ENCODE measurements at regions not wholly inside any gene's neighbourhood (a gene's known extent, or its start where the extent isn't known, plus 50 kb on each side); places are given as distances from the start of the nearest gene placed in this dataset.

- no peak for TF ChIP-seq REST (IDR thresholded peaks at IDR 0.05; ENCODE audit: unreplicated experiment)
- no peak for TF ChIP-seq EZH2 (IDR thresholded peaks at IDR 0.05; ENCODE audit: low read depth, unreplicated experiment)
- TF ChIP-seq ZNF114 (CRISPR knock-in tag; IDR thresholded peaks at IDR 0.05): no peak
- no peak for TF ChIP-seq POLR2AphosphoS5 (IDR thresholded peaks at IDR 0.05; ENCODE audit: low read depth)
- TF ChIP-seq NANOG (IDR thresholded peaks at IDR 0.05; ENCODE audit: borderline replicate concordance): no peak
- TF ChIP-seq, protein P1, sequence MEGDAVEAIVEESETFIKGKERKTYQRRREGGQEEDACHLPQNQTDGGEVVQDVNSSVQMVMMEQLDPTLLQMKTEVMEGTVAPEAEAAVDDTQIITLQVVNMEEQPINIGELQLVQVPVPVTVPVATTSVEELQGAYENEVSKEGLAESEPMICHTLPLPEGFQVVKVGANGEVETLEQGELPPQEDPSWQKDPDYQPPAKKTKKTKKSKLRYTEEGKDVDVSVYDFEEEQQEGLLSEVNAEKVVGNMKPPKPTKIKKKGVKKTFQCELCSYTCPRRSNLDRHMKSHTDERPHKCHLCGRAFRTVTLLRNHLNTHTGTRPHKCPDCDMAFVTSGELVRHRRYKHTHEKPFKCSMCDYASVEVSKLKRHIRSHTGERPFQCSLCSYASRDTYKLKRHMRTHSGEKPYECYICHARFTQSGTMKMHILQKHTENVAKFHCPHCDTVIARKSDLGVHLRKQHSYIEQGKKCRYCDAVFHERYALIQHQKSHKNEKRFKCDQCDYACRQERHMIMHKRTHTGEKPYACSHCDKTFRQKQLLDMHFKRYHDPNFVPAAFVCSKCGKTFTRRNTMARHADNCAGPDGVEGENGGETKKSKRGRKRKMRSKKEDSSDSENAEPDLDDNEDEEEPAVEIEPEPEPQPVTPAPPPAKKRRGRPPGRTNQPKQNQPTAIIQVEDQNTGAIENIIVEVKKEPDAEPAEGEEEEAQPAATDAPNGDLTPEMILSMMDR (conservative IDR thresholded peaks at IDR 0.05; ENCODE audit: low read depth in 2 of 2): no peak
- TF ChIP-seq CREB1 (CRISPR knock-in tag; IDR thresholded peaks at IDR 0.05; ENCODE audit: low read depth): no peak
- TF ChIP-seq JUNB (IDR thresholded peaks at IDR 0.05; ENCODE audit: unreplicated experiment): no peak
- TF ChIP-seq, protein P2, sequence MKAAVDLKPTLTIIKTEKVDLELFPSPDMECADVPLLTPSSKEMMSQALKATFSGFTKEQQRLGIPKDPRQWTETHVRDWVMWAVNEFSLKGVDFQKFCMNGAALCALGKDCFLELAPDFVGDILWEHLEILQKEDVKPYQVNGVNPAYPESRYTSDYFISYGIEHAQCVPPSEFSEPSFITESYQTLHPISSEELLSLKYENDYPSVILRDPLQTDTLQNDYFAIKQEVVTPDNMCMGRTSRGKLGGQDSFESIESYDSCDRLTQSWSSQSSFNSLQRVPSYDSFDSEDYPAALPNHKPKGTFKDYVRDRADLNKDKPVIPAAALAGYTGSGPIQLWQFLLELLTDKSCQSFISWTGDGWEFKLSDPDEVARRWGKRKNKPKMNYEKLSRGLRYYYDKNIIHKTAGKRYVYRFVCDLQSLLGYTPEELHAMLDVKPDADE (IDR thresholded peaks at IDR 0.05): no peak
- TF ChIP-seq EZH2phosphoT487 (IDR thresholded peaks at IDR 0.05; ENCODE audit: unreplicated experiment): no peak
- TF ChIP-seq ZNF331 (CRISPR knock-in tag; IDR thresholded peaks at IDR 0.05; ENCODE audit: low read depth): no peak
These were observed 145.5 kb upstream of the STMND1 start (continued) for GRCh38 chr6:16956361-16956760.

DNA sequence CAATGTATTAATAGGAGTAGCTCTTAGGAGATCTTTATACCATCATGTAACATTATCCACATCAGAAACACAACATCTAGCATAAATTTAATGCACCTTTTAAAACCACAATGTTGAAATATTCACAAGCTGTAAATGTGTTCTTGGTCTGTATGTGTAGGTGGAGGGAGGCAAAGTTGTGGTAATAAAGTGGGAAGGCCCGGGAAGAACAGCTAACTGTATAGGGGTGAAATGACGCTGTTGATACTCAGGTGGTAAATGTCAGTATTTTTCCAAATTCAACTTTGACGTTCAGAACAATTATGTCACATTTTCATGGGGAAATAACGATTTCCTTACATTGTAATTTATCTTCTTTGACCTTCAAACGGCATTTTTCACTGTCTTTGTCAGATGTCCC lies 146.0 kb upstream of the STMND1 start:
- Histone ChIP-seq H3K4me1 (ENCODE audit: insufficient read depth) (peaks cover 27% of the 10 kb centered on the region), H3F3A (replicated peaks; ENCODE audit: low read depth) (no peaks in the 10 kb centered on the region), H3K27me3 (ENCODE audit: insufficient read depth) (no peaks in the 10 kb centered on the region), H3K9me2 (ENCODE audit: insufficient read depth) (no peaks in the 10 kb centered on the region), H2AFZ (no peak overlapping the region), H3K79me2 (replicated peaks; ENCODE audit: insufficient read depth) (no peaks in the 10 kb centered on the region), H3K27ac (ENCODE audit: low read depth) (no peak overlapping the region), H3K36me3 (ENCODE audit: insufficient read depth) (no peaks in the 10 kb centered on the region), H4K20me1 (replicated peaks; ENCODE audit: insufficient read depth) (no peaks in the 10 kb centered on the region), H3K4me2 (no peak overlapping the region), H3K4me3 (no peak overlapping the region)
- Mint-ChIP-seq H3K36me3 (ENCODE audit: low read depth) (no peaks in the 10 kb centered on the region), H3K4me3 (no peak overlapping the region), H3K9me3 (no peaks in the 10 kb centered on the region), H3K27me3 (ENCODE audit: insufficient read depth, low read depth, poor library complexity) (no peaks in the 10 kb centered on the region), H3K27ac (no peak overlapping the region), H3K4me1 (peaks cover 32% of the 10 kb centered on the region)
- ATAC-seq (no peak), DNase-seq (ENCODE audit: low spot score) (no peak)
- TF ChIP-seq STAT1 (IDR thresholded peaks at IDR 0.05; ENCODE audit: unreplicated experiment): no peak
- TF ChIP-seq EZH2 (IDR thresholded peaks at IDR 0.05; ENCODE audit: low read depth, unreplicated experiment): no peak
- TF ChIP-seq POLR2AphosphoS5 (IDR thresholded peaks at IDR 0.05; ENCODE audit: low read depth): no peak
- TF ChIP-seq, protein P1 (conservative IDR thresholded peaks at IDR 0.05; ENCODE audit: low read depth in 2 of 2): no peak
- TF ChIP-seq ZNF331 (CRISPR knock-in tag; IDR thresholded peaks at IDR 0.05; ENCODE audit: low read depth): no peak
- no peak for TF ChIP-seq JUNB (IDR thresholded peaks at IDR 0.05; ENCODE audit: unreplicated experiment)
- no peak for TF ChIP-seq NANOG (IDR thresholded peaks at IDR 0.05; ENCODE audit: borderline replicate concordance)

Data from GM23338 (cell line).